Panc1 (cell line): ENCODE measurements at regions not wholly inside any gene's neighbourhood (a gene's known extent, or its start where the extent isn't known, plus 50 kb on each side); places are given as distances from the start of the nearest gene placed in this dataset.

Experiments used
- ATAC-seq: fragments of 200-7000 bp; cut with Tn5 transposase; 2 replicates; pipeline ENCODE4 v1.9.1; 2020; ENCODE audit warnings: mild to moderate bottlenecking, moderate library complexity
- BruUV-seq: library from RNA; stranded (reverse); fragments of 400-500 nt; replicated peaks from 2 replicates; lab custom pipeline; 2021; lab: Mats Ljungman, UMichigan
- CTCF ChIA-PET: fragments of 300-600 bp; sonication (Branson Sonifier 250); formaldehyde crosslinking; loops from one replicate; lab custom pipeline; 2022; ENCODE audit warnings: antibody characterized with exemption; lab: Charles Lee
- POLR2A ChIA-PET: fragments of 300-600 bp; sonication (Branson Sonifier 250); formaldehyde crosslinking; loops from one replicate; lab custom pipeline; 2022; ENCODE audit warnings: antibody characterized with exemption; lab: Charles Lee
- DNase-seq: peaks from one replicate; pipeline ENCODE4 v3.0.0-alpha.2; 2010; ENCODE audit warnings: low read depth, low spot score
- H3K27ac ChIP-seq: 2 replicates; pipeline ENCODE4 v1.5.1; 2011; ENCODE audit warnings: mild to moderate bottlenecking, low read length, inconsistent platforms
- H3K27me3 ChIP-seq: fragments of 200-500 bp; sonication (Bioruptor generic); 2 replicates; pipeline ENCODE4 v1.6.0; 2014; ENCODE audit warnings: low read length, inconsistent platforms; ENCODE audit not compliant: control insufficient read depth, insufficient read depth
- H3K36me3 ChIP-seq: fragments of 200-500 bp; sonication (Bioruptor generic); 2 replicates; pipeline ENCODE4 v1.5.1; 2014; ENCODE audit warnings: inconsistent platforms, mild to moderate bottlenecking, low read length, moderate library complexity; ENCODE audit not compliant: control insufficient read depth, insufficient read depth
- H3K4me1 ChIP-seq: 2 replicates; pipeline ENCODE4 v1.5.1; 2011; ENCODE audit warnings: inconsistent platforms, mild to moderate bottlenecking, low read length, moderate library complexity; ENCODE audit not compliant: control insufficient read depth, insufficient read depth
- H3K4me3 ChIP-seq, 2 experiments: 2 replicates each; pipeline ENCODE4 v1.5.1; 2011 to 2012; ENCODE audit warnings: low read depth in 2 of 2, low read length in 2 of 2, mild to moderate bottlenecking in 2 of 2, inconsistent platforms in 1 of 2, moderate library complexity in 1 of 2
- H3K9me3 ChIP-seq: fragments of 200-500 bp; sonication (Bioruptor generic); 2 replicates; pipeline ENCODE4 v1.5.1; 2014; ENCODE audit warnings: low read depth, mild to moderate bottlenecking, inconsistent platforms, low read length, moderate library complexity; ENCODE audit not compliant: control insufficient read depth, insufficient read depth
- CTCF ChIP-seq: fragments of 450-650 bp; IDR thresholded peaks from 2 replicates; pipeline ENCODE4 v1.5.1; 2017; ENCODE audit warnings: mild to moderate bottlenecking
- POLR2AphosphoS5 ChIP-seq: IDR thresholded peaks from 2 replicates; pipeline ENCODE4 v1.6.1; 2012; ENCODE audit warnings: mild to moderate bottlenecking, low read depth, low read length, moderate library complexity
- REST ChIP-seq, 2 experiments: IDR thresholded peaks; 2 replicates each; pipeline ENCODE4 v1.6.1; 2011 to 2012; ENCODE audit warnings: low read depth in 2 of 2, control low read depth in 1 of 2, low read length in 1 of 2, mild to moderate bottlenecking in 1 of 2, moderate library complexity in 1 of 2; ENCODE audit not compliant: insufficient read depth in 1 of 2
- SIN3A ChIP-seq: IDR thresholded peaks from 2 replicates; pipeline ENCODE4 v1.6.1; 2012; ENCODE audit warnings: low read depth, mild to moderate bottlenecking, low read length, moderate library complexity, borderline replicate concordance; ENCODE audit not compliant: insufficient read depth
- TCF7L2 ChIP-seq: IDR thresholded peaks from 2 replicates; pipeline ENCODE4 v1.6.1; 2011; ENCODE audit warnings: mild to moderate bottlenecking, low read depth, low read length, inconsistent platforms
- in situ Hi-C: cut with HindIII; loops from 2 replicates; pipeline ENCODE4 v1.10.0; 2016; ENCODE audit warnings: low sequenced_read_pairs, low pct_unique_long_range_greater_than_20kb
- intact Hi-C: fragments of 100-400 bp; cut with micrococcal nuclease; formaldehyde crosslinking; loops from one replicate; pipeline ENCODE4 v1.10.0; 2022; ENCODE audit not compliant: unreplicated experiment

- BruUV-seq = no TSS peak
- no peak for ATAC-seq
- no peak for DNase-seq
- no peaks in the 10 kb centered on the region for H3K36me3 ChIP-seq
- no peaks in the 10 kb centered on the region for H3K4me1 ChIP-seq
- no peak overlapping the region for H3K27ac ChIP-seq
- no peak overlapping the region for H3K4me3 ChIP-seq
- POLR2A ChIA-PET = no interaction called here
- H3K9me3 ChIP-seq = no peaks in the 10 kb centered on the region
- TF ChIP-seq SIN3A = no peak
- TF ChIP-seq TCF7L2 = no peak
- TF ChIP-seq POLR2AphosphoS5 = no peak
- TF ChIP-seq REST (IDR thresholded peaks at IDR 0.05; ENCODE audit: insufficient read depth in 1 of 2, low read depth in 2 of 2, low read length in 1 of 2) = no peak
- no peak for TF ChIP-seq CTCF
- intact Hi-C loops (no loop called here), in situ Hi-C loops (no loop called here)
- no peaks in the 10 kb centered on the region for H3K27me3 ChIP-seq
- CTCF ChIA-PET = no interaction called here
These were observed 61.4 kb upstream of the RANBP6 start for GRCh38 chr9:6076851-6077250.

- BruUV-seq = no TSS peak
- CTCF ChIA-PET = no interaction called here
These were observed 58.3 kb upstream of the RANBP6 start for GRCh38 chr9:6073731-6074130.

More at GRCh38 chr9:6073731-6074130, 58.3 kb upstream of the RANBP6 start:
- Histone ChIP-seq H3K9me3 (no peaks in the 10 kb centered on the region), H3K36me3 (no peaks in the 10 kb centered on the region), H3K4me1 (no peaks in the 10 kb centered on the region), H3K4me3 (no peak overlapping the region), H3K27ac (no peak overlapping the region), H3K27me3 (no peaks in the 10 kb centered on the region)
- in situ Hi-C loops (no loop called here), intact Hi-C loops (no loop called here)
- ATAC-seq (no peak), DNase-seq (no peak)
- POLR2A ChIA-PET = no interaction called here
- no peak for TF ChIP-seq SIN3A
- no peak for TF ChIP-seq CTCF
- no peak for TF ChIP-seq TCF7L2
- TF ChIP-seq REST (IDR thresholded peaks at IDR 0.05; ENCODE audit: insufficient read depth in 1 of 2, low read depth in 2 of 2, low read length in 1 of 2) = no peak
- TF ChIP-seq POLR2AphosphoS5 = no peak
